ENCODE measurements at regions not wholly inside any gene's neighbourhood (a gene's known extent, or its start where the extent isn't known, plus 50 kb on each side); places are given as distances from the start of the nearest gene placed in this dataset.

DNA sequence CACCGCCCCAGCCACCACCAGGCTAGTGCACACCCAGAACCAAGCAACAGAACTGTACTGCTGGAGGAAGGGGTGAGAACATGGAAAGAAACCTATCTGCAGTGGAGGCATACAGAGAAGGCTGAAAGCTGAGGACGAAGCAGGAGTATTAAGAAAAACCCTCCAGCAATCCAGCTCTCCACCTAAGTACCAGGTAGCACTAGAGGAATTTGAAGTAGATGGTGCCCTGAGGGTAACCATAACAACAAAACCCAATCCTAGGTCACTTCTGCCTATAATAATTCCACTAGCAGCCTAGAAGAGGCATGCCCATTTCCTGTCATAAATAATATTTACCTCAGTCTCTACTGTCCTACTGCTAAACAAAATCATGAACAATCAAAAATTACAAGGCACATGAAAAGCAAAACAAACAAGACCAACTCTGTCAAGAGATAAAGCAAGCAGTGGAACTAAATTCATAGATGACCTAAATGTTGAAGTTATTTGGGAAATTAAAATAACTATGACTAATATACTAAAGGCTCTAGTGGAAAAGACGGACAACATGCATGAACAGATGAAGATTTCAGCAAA lies 51.1 kb downstream of the HYCC1 start:
- 86 to 93% methylated on average over 3 of the region's 3 CpGs for WGBS, 2 donors
- DNase-seq (no peak), ATAC-seq (no peak)
- no peak overlapping the region for H3K4me3 ChIP-seq
- TF ChIP-seq, protein P1, sequence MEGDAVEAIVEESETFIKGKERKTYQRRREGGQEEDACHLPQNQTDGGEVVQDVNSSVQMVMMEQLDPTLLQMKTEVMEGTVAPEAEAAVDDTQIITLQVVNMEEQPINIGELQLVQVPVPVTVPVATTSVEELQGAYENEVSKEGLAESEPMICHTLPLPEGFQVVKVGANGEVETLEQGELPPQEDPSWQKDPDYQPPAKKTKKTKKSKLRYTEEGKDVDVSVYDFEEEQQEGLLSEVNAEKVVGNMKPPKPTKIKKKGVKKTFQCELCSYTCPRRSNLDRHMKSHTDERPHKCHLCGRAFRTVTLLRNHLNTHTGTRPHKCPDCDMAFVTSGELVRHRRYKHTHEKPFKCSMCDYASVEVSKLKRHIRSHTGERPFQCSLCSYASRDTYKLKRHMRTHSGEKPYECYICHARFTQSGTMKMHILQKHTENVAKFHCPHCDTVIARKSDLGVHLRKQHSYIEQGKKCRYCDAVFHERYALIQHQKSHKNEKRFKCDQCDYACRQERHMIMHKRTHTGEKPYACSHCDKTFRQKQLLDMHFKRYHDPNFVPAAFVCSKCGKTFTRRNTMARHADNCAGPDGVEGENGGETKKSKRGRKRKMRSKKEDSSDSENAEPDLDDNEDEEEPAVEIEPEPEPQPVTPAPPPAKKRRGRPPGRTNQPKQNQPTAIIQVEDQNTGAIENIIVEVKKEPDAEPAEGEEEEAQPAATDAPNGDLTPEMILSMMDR (IDR thresholded peaks at IDR 0.05): no peak
- no peaks in the 10 kb centered on the region for H3K9me3 ChIP-seq
- H3K4me1 ChIP-seq: no peaks in the 10 kb centered on the region
- H3K27ac ChIP-seq: no peak overlapping the region
- peaks cover 0 to 88% (median 22%) of the 10 kb centered on the region in 9 donors for H3K36me3 ChIP-seq
- H3K27me3 ChIP-seq: no peaks in the 10 kb centered on the region
- intact Hi-C loops (cut with DNase I): no loop called here

DNA sequence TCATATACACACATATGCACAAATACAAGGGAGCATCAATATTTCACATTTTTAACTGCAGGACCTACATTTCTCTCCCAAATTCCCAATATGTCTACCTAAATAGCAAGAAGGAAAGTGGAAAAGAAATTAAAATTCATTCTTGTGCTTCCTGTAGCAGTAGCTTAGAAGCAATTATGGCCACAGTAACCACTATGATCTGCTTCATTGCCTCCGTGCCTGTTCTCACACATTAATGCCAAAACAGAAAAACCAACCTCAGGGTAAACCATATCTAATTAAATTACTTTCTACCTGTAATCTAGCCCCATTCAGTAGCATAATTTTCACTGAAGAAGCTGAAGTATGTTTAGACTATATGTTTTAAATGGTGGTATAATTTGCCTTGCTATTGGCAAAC lies 55.2 kb downstream of the HYCC1 start:
- intact Hi-C loops (cut with DNase I): loop anchor here in 3 of 10 donors (10.0 kb wide), 2 partner anchors 56 to 104 kb away; partner anchors contain the start of gene HYCC1 (in 1 of the 3)
- no peak overlapping the region for H3K27ac ChIP-seq
- TF ChIP-seq, protein P1 (IDR thresholded peaks at IDR 0.05): no peak
- no peak for DNase-seq
- ATAC-seq: no peak
- no peaks in the 10 kb centered on the region for H3K4me1 ChIP-seq
- no peak overlapping the region for H3K4me3 ChIP-seq
- peaks cover 0 to 78% (median 19%) of the 10 kb centered on the region in 9 donors for H3K36me3 ChIP-seq
- no peaks in the 10 kb centered on the region for H3K9me3 ChIP-seq
- no peaks in the 10 kb centered on the region for H3K27me3 ChIP-seq
- 97 to 98% methylated on average over 1 of the region's 1 CpG for WGBS, 2 donors

DNA sequence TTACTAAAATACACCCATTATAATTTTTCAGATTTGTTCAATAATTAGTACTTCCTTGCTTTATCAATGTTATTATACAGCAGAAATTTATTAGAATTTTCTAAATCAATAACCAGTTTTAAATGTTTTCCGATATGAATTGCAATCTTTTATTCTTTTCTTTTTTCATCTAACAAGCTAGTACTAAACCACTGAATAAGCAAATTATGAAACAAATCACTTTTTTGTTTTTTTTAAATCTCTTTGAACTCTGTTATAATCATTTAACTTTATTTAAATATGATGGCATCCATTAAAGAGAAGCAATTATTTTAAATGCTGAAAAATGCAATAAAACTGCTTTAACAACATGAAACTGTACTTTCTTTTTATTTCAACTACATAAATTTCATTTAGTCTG lies 59.7 kb downstream of the HYCC1 start:
- intact Hi-C loops (cut with DNase I): loop anchor here in 3 of 10 donors (10.0 kb wide), 2 partner anchors 61 to 99 kb away; partner anchors contain the start of gene HYCC1 (in 1 of the 3)
- no peaks in the 10 kb centered on the region for H3K27me3 ChIP-seq

DNA sequence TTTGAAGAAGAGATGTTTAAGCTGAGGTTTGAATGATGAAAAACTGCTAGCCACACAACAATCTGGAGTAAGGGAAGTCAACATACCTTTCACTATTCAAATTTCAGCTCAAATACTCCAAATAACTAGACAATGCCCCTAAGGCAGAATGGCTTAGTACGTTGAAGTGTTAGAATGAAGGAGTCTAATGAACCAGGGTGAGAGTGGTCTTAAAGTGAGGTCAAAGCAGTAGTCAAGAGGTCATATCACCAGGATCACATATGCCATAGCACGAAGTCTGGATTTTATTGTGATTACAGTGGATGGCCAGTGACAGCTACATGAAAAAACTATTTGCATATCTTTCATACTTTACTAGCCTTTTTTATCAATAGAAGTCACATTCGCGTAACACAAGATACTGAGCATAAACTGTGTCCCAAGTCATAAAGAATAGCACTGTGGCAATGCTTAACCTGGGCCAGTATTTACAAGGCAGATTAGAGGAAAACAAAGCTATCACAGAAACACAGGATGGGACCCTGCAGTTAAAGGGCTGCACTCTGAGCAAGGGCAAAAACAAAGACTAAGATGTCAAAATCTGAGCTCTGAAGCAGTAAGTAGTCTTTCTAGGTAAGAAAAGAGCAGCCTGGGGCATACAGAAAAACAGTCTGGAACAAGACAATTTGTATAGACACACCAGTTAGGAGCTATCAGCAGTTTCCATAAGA lies 61.5 kb downstream of the HYCC1 start:
- intact Hi-C loops (cut with DNase I): loop anchor here in 3 of 10 donors (10.0 kb wide), 2 partner anchors 62 to 98 kb away; partner anchors contain the start of gene HYCC1 (in 1 of the 3)
- TF ChIP-seq, protein P1 (IDR thresholded peaks at IDR 0.05): no peak
- H3K4me3 ChIP-seq: no peak overlapping the region
- peaks cover 0 to 17% (median 0%) of the 10 kb centered on the region in 9 donors for H3K36me3 ChIP-seq
- DNase-seq (no peak), ATAC-seq (no peak)
- no peak overlapping the region for H3K27ac ChIP-seq
- 74 to 83% methylated on average over 4 of the region's 4 CpGs for WGBS, 2 donors
- H3K27me3 ChIP-seq: no peaks in the 10 kb centered on the region
- H3K4me1 ChIP-seq: peaks cover 0 to 9% (median 5%) of the 10 kb centered on the region in 9 donors
- no peaks in the 10 kb centered on the region for H3K9me3 ChIP-seq

More for the DNA sequence above, 59.7 kb downstream of the HYCC1 start:
- Histone ChIP-seq H3K9me3 (no peaks in the 10 kb centered on the region), H3K4me3 (no peak overlapping the region), H3K36me3 (peaks cover 0 to 33% (median 8%) of the 10 kb centered on the region in 9 donors), H3K4me1 (peaks cover 0 to under 1% (median 0%) of the 10 kb centered on the region in 9 donors), H3K27ac (no peak overlapping the region)
- TF ChIP-seq, protein P1 (IDR thresholded peaks at IDR 0.05): no peak
- WGBS, 2 donors: 96% methylated on average over 1 of the region's 1 CpG
- ATAC-seq: no peak
- DNase-seq: no peak
